ENCODE measurements at regions not wholly inside any gene's neighbourhood (a gene's known extent, or its start where the extent isn't known, plus 50 kb on each side); places are given as distances from the start of the nearest gene placed in this dataset.

- Mint-ChIP-seq H3K4me1 (ENCODE audit: unreplicated experiment) (peaks cover 18% of the 10 kb centered on the region), H3K27me3 (ENCODE audit: unreplicated experiment) (no peaks in the 10 kb centered on the region), H3K36me3 (ENCODE audit: unreplicated experiment) (no peaks in the 10 kb centered on the region), H3K27ac (ENCODE audit: unreplicated experiment) (no peak overlapping the region), H3K9me3 (ENCODE audit: unreplicated experiment) (peaks cover 9% of the 10 kb centered on the region), H3K4me3 (ENCODE audit: unreplicated experiment) (no peak overlapping the region)
- no peak for TF ChIP-seq CTCF (IDR thresholded peaks at IDR 0.05)
- DNase-seq (ENCODE audit: extremely low spot score, unreplicated experiment): no peak
Measured at GRCh38 chr2:4528773-4529172, 825.4 kb downstream of the DCDC2C start.

- DNase-seq (ENCODE audit: extremely low spot score, unreplicated experiment): no peak
- Mint-ChIP-seq H3K9me3 (ENCODE audit: unreplicated experiment) (peaks cover 9% of the 10 kb centered on the region), H3K4me3 (ENCODE audit: unreplicated experiment) (no peak overlapping the region), H3K27me3 (ENCODE audit: unreplicated experiment) (no peaks in the 10 kb centered on the region), H3K27ac (ENCODE audit: unreplicated experiment) (no peak overlapping the region), H3K4me1 (ENCODE audit: unreplicated experiment) (peaks cover 14% of the 10 kb centered on the region), H3K36me3 (ENCODE audit: unreplicated experiment) (no peaks in the 10 kb centered on the region)
- no peak for TF ChIP-seq CTCF (IDR thresholded peaks at IDR 0.05)
Measured at GRCh38 chr2:4529738-4530137, 826.4 kb downstream of the DCDC2C start.

- H3K4me1 Mint-ChIP-seq (ENCODE audit: unreplicated experiment): peaks cover 9% of the 10 kb centered on the region
Measured at GRCh38 chr2:4530231-4530630, 826.9 kb downstream of the DCDC2C start.

GRCh38 chr2:4533806-4534205, 830.4 kb downstream of the DCDC2C start:
- Mint-ChIP-seq H3K27ac (ENCODE audit: unreplicated experiment) (no peak overlapping the region), H3K9me3 (ENCODE audit: unreplicated experiment) (no peaks in the 10 kb centered on the region), H3K4me1 (ENCODE audit: unreplicated experiment) (no peaks in the 10 kb centered on the region), H3K4me3 (ENCODE audit: unreplicated experiment) (no peak overlapping the region), H3K36me3 (ENCODE audit: unreplicated experiment) (no peaks in the 10 kb centered on the region), H3K27me3 (ENCODE audit: unreplicated experiment) (no peaks in the 10 kb centered on the region)
- TF ChIP-seq CTCF (IDR thresholded peaks at IDR 0.05): no peak
- DNase-seq (ENCODE audit: extremely low spot score, unreplicated experiment): no peak

More at GRCh38 chr2:4530231-4530630, 826.9 kb downstream of the DCDC2C start:
- H3K36me3 Mint-ChIP-seq (ENCODE audit: unreplicated experiment): no peaks in the 10 kb centered on the region
- no peaks in the 10 kb centered on the region for H3K27me3 Mint-ChIP-seq (ENCODE audit: unreplicated experiment)
- DNase-seq (ENCODE audit: extremely low spot score, unreplicated experiment): no peak
- no peak overlapping the region for H3K4me3 Mint-ChIP-seq (ENCODE audit: unreplicated experiment)
- no peak overlapping the region for H3K27ac Mint-ChIP-seq (ENCODE audit: unreplicated experiment)
- peaks cover 4% of the 10 kb centered on the region for H3K9me3 Mint-ChIP-seq (ENCODE audit: unreplicated experiment)
- no peak for TF ChIP-seq CTCF (IDR thresholded peaks at IDR 0.05)

GRCh38 chr2:4539121-4539520, 835.7 kb downstream of the DCDC2C start:
- peaks cover 16% of the 10 kb centered on the region for H3K9me3 Mint-ChIP-seq (ENCODE audit: unreplicated experiment)
- TF ChIP-seq CTCF (IDR thresholded peaks at IDR 0.05): no peak
- no peak overlapping the region for H3K27ac Mint-ChIP-seq (ENCODE audit: unreplicated experiment)
- no peaks in the 10 kb centered on the region for H3K36me3 Mint-ChIP-seq (ENCODE audit: unreplicated experiment)
- no peaks in the 10 kb centered on the region for H3K4me1 Mint-ChIP-seq (ENCODE audit: unreplicated experiment)
- H3K4me3 Mint-ChIP-seq (ENCODE audit: unreplicated experiment): no peak overlapping the region
- no peaks in the 10 kb centered on the region for H3K27me3 Mint-ChIP-seq (ENCODE audit: unreplicated experiment)
- no peak for DNase-seq (ENCODE audit: extremely low spot score, unreplicated experiment)

Data from osteocyte (in vitro differentiated cells).